C4-2B (cell line): ENCODE measurements at regions not wholly inside any gene's neighbourhood (a gene's known extent, or its start where the extent isn't known, plus 50 kb on each side); places are given as distances from the start of the nearest gene placed in this dataset.

Experiments
- CTCF ChIP-seq: fragments of 450-650 bp; conservative IDR thresholded peaks from 2 replicates; pipeline ENCODE4 v1.5.1; 2017; ENCODE audit warnings: mild to moderate bottlenecking
- ZFX ChIP-seq: fragments of 450-650 bp; IDR thresholded peaks from 2 replicates; pipeline ENCODE4 v1.6.1; 2017

- TF ChIP-seq CTCF (peak; percentile 69), ZFX (no peak)
Observed at GRCh38 chr7:42993038-42993437, 60.9 kb downstream of the MRPL32 start.
